B cell (primary cell): ENCODE measurements at regions not wholly inside any gene's neighbourhood (a gene's known extent, or its start where the extent isn't known, plus 50 kb on each side); places are given as distances from the start of the nearest gene placed in this dataset.

ENCODE experiments used
- ATAC-seq: fragments of 200-7000 bp; cut with Tn5 transposase; one replicate; pipeline ENCODE4 v1.10.0; 2021; ENCODE audit warnings: low read depth, mild to moderate bottlenecking, moderate number of reproducible peaks, moderate library complexity
- CTCF ChIA-PET: fragments of 350-600 bp; sonication (Branson Sonifier 250); formaldehyde crosslinking; loops from one replicate; lab custom pipeline; 2021; ENCODE audit warnings: antibody characterized with exemption, inconsistent platforms; lab: Charles Lee
- POLR2A ChIA-PET: fragments of 350-600 bp; sonication (Branson Sonifier 250); formaldehyde crosslinking; loops from one replicate; lab custom pipeline; 2021; ENCODE audit warnings: antibody characterized with exemption; lab: Charles Lee
- DNase-seq: peaks from one replicate; pipeline ENCODE4 v3.0.0; 2013
- H2AFZ ChIP-seq: 2 replicates; pipeline ENCODE4 v1.6.1; 2012; ENCODE audit warnings: mild to moderate bottlenecking, low read depth, low read length; ENCODE audit not compliant: insufficient read depth, poor library complexity, severe bottlenecking
- H3K27ac ChIP-seq, 2 donors: 1 replicate in 1 of 2; 2 replicates in 1 of 2; pipeline ENCODE4 v1.5.1; 2012 to 2013; ENCODE audit warnings: low read length in 2 of 2, mild to moderate bottlenecking in 2 of 2, moderate library complexity in 1 of 2
- H3K27me3 ChIP-seq, 4 experiments: fragments of 200-600 bp in 1 of 4; sonication (generic) in 1 of 4; replicated peaks in 1 of 4; 1 replicate in 2 of 4; 2 replicates in 2 of 4; pipeline versions ENCODE4 v1.6.1 to v1.7.0; 2013 to 2016; ENCODE audit warnings: low read length in 3 of 4, mild to moderate bottlenecking in 2 of 4, mixed read lengths in 1 of 4, moderate library complexity in 1 of 4; ENCODE audit not compliant: insufficient read depth in 4 of 4, control insufficient read depth in 3 of 4; ENCODE audit errors: control extremely low read depth in 1 of 4
- H3K36me3 ChIP-seq, 2 experiments: replicated peaks in 1 of 2; 1 replicate in 1 of 2; 2 replicates in 1 of 2; pipeline versions ENCODE4 v1.6.1 to v1.7.1; 2013; ENCODE audit warnings: low read length in 1 of 2; ENCODE audit not compliant: insufficient read depth in 2 of 2, control insufficient read depth in 1 of 2; ENCODE audit errors: control extremely low read depth in 1 of 2, extremely low read depth in 1 of 2
- H3K4me1 ChIP-seq, 2 donors: fragments of 200-600 bp in 1 of 2; sonication (generic) in 1 of 2; 1 replicate in 1 of 2; 2 replicates in 1 of 2; pipeline versions ENCODE4 v1.5.1 to v1.6.1; 2013 to 2017; ENCODE audit warnings: low read length in 2 of 2; ENCODE audit not compliant: control insufficient read depth in 2 of 2, insufficient read depth in 2 of 2
- H3K4me2 ChIP-seq: replicated peaks from 2 replicates; pipeline ENCODE3; 2012; ENCODE audit warnings: mild to moderate bottlenecking, low read depth, low read length; ENCODE audit not compliant: poor library complexity, severe bottlenecking
- H3K4me3 ChIP-seq, 5 experiments: fragments of 200-600 bp in 1 of 5; sonication (generic) in 1 of 5; 1 replicate in 3 of 5; 2 replicates in 2 of 5; pipeline versions ENCODE4 v1.5.1 to v1.7.0; 2011 to 2016; ENCODE audit warnings: low read length in 4 of 5, mild to moderate bottlenecking in 4 of 5, low read depth in 2 of 5, control low read depth in 1 of 5, moderate library complexity in 1 of 5; ENCODE audit not compliant: insufficient read depth in 1 of 5; ENCODE audit errors: control extremely low read depth in 1 of 5, extremely low read depth in 1 of 5
- H3K79me2 ChIP-seq: fragments of 200-600 bp; sonication (generic); one replicate; pipeline ENCODE4 v1.6.0; 2016; ENCODE audit warnings: low read length; ENCODE audit not compliant: control insufficient read depth, insufficient read depth
- H3K9ac ChIP-seq: fragments of 200-600 bp; sonication (generic); 2 replicates; pipeline ENCODE4 v1.6.1; 2017; ENCODE audit warnings: mild to moderate bottlenecking, low read length, moderate library complexity
- H3K9me3 ChIP-seq, 3 donors: one replicate each; pipeline versions ENCODE4 v1.6.1 to v1.7.1; 2013; ENCODE audit warnings: low read length in 2 of 3; ENCODE audit not compliant: control insufficient read depth in 2 of 3, insufficient read depth in 1 of 3; ENCODE audit errors: control extremely low read depth in 1 of 3
- H4K20me1 ChIP-seq: 2 replicates; pipeline ENCODE4 v1.6.0; 2012; ENCODE audit warnings: mild to moderate bottlenecking, low read length; ENCODE audit not compliant: insufficient read depth, control insufficient read depth, poor library complexity, severe bottlenecking
- H3K27ac Mint-ChIP-seq: one replicate; pipeline ENCODE4 v1.8.0; 2021; ENCODE audit warnings: mixed read lengths
- H3K27me3 Mint-ChIP-seq: one replicate; pipeline ENCODE4 v1.8.0; 2021; ENCODE audit warnings: mixed read lengths
- H3K4me1 Mint-ChIP-seq: one replicate; pipeline ENCODE4 v1.8.0; 2021; ENCODE audit warnings: mixed read lengths
- H3K4me3 Mint-ChIP-seq: one replicate; pipeline ENCODE4 v1.8.0; 2021; ENCODE audit warnings: mixed read lengths
- H3K9me3 Mint-ChIP-seq: one replicate; pipeline ENCODE4 v1.8.0; 2022; ENCODE audit warnings: mixed read lengths; ENCODE audit not compliant: insufficient read depth
- EZH2 ChIP-seq: IDR thresholded peaks from 2 replicates; pipeline ENCODE4 v1.6.1; 2012; ENCODE audit warnings: borderline replicate concordance, low read depth, mild to moderate bottlenecking, moderate library complexity, low read length; ENCODE audit not compliant: insufficient read depth, poor library complexity, severe bottlenecking
- WGBS: methylation state at CpG from one replicate; pipeline ENCODE4 v1.1.5; 2013; ENCODE audit warnings: missing lambda C conversion rate; ENCODE audit not compliant: insufficient coverage; 5-methylcytosine and 5-hydroxymethylcytosine counted together
- intact Hi-C: fragments of 100-400 bp; cut with micrococcal nuclease; formaldehyde crosslinking; loops from one replicate; pipeline ENCODE4 v1.10.0; 2022
- TF ChIP-seq, protein P1 (sequence below): fragments of 200-600 bp; IDR thresholded peaks from one replicate; pipeline ENCODE4 v1.8.0; 2022; ENCODE audit warnings: antibody characterized with exemption, mild to moderate bottlenecking

DNA sequence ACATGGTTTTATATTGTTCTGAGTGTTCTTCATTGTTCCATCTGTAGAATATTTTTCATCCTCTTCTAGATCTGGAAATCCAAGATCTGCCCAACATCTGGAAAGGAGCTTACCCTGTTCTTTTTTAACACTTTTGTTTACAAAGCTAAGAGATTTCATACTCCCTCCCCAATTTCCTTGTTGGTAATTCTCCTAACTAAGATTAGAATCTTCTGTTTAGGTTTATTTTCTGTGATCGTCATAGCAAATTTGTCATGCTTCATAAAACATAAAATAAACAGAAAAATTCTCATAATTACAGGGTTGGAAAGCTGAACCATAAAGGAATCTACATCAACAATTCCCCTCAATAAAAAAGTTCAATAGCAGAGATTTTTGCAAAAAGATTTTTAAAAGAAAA is 580.3 kb upstream of the CA10 start:
- no peaks in the 10 kb centered on the region for H3K27me3 ChIP-seq
- POLR2A ChIA-PET: no interaction called here
- Mint-ChIP-seq H3K4me3 (no peak overlapping the region), H3K27me3 (no peaks in the 10 kb centered on the region), H3K9me3 (no peaks in the 10 kb centered on the region), H3K4me1 (no peaks in the 10 kb centered on the region), H3K27ac (no peak overlapping the region)
- H2AFZ ChIP-seq: no peak overlapping the region
- H4K20me1 ChIP-seq: no peaks in the 10 kb centered on the region
- H3K4me1 ChIP-seq: no peaks in the 10 kb centered on the region
- CTCF ChIA-PET: no interaction called here
- no peaks in the 10 kb centered on the region for H3K9me3 ChIP-seq
- no peak overlapping the region for H3K4me2 ChIP-seq
- H3K9ac ChIP-seq: no peak overlapping the region
- no peak for TF ChIP-seq EZH2
- TF ChIP-seq, protein P1, sequence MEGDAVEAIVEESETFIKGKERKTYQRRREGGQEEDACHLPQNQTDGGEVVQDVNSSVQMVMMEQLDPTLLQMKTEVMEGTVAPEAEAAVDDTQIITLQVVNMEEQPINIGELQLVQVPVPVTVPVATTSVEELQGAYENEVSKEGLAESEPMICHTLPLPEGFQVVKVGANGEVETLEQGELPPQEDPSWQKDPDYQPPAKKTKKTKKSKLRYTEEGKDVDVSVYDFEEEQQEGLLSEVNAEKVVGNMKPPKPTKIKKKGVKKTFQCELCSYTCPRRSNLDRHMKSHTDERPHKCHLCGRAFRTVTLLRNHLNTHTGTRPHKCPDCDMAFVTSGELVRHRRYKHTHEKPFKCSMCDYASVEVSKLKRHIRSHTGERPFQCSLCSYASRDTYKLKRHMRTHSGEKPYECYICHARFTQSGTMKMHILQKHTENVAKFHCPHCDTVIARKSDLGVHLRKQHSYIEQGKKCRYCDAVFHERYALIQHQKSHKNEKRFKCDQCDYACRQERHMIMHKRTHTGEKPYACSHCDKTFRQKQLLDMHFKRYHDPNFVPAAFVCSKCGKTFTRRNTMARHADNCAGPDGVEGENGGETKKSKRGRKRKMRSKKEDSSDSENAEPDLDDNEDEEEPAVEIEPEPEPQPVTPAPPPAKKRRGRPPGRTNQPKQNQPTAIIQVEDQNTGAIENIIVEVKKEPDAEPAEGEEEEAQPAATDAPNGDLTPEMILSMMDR: no peak
- no peaks in the 10 kb centered on the region for H3K36me3 ChIP-seq
- no CpG with 5 or more reads among the region's 1 CpG for WGBS
- intact Hi-C loops: no loop called here
- H3K27ac ChIP-seq: no peak overlapping the region
- no peak overlapping the region for H3K4me3 ChIP-seq
- no peak for ATAC-seq
- no peak for DNase-seq
- no peaks in the 10 kb centered on the region for H3K79me2 ChIP-seq

DNA sequence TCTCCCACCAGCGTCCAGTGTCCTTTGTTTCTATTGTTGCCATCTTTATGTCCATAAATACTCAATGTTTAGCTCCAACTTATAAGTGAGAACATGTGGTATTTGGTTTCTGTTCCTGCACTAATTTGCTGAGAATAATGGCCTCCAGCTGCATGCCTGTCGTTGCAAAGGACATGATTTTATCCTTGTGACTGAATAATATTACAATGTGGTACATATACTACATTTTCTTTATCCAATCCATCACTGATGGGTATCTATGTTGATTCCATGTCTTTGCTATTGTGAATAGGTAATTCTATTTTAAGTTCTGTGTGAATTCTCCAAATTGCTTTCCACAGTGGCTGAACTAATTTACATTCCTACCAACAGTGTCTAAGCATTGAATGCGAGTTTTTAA is 578.6 kb upstream of the CA10 start:
- Histone ChIP-seq H3K4me3 (no peak overlapping the region), H3K27ac (no peak overlapping the region), H3K4me1 (no peaks in the 10 kb centered on the region), H3K9me3 (no peaks in the 10 kb centered on the region), H3K4me2 (no peak overlapping the region), H3K27me3 (no peaks in the 10 kb centered on the region), H3K36me3 (no peaks in the 10 kb centered on the region), H4K20me1 (no peaks in the 10 kb centered on the region), H2AFZ (no peak overlapping the region), H3K79me2 (no peaks in the 10 kb centered on the region), H3K9ac (no peak overlapping the region)
- POLR2A ChIA-PET: no interaction called here
- CTCF ChIA-PET: no interaction called here
- Mint-ChIP-seq H3K27ac (no peak overlapping the region), H3K27me3 (no peaks in the 10 kb centered on the region), H3K9me3 (no peaks in the 10 kb centered on the region), H3K4me3 (no peak overlapping the region), H3K4me1 (no peaks in the 10 kb centered on the region)
- intact Hi-C loops: no loop called here
- no CpG with 5 or more reads among the region's 3 CpGs for WGBS
- TF ChIP-seq EZH2: no peak
- TF ChIP-seq, protein P1: no peak
- ATAC-seq (no peak), DNase-seq (no peak)
